Raji (cell line): ENCODE measurements at regions not wholly inside any gene's neighbourhood (a gene's known extent, or its start where the extent isn't known, plus 50 kb on each side); places are given as distances from the start of the nearest gene placed in this dataset.

ENCODE experiments used
- POLR2A ChIP-seq: IDR thresholded peaks from 2 replicates; pipeline ENCODE4 v1.6.1; 2011; ENCODE audit warnings: low read depth, low read length, control low read depth; ENCODE audit not compliant: insufficient read depth

DNA sequence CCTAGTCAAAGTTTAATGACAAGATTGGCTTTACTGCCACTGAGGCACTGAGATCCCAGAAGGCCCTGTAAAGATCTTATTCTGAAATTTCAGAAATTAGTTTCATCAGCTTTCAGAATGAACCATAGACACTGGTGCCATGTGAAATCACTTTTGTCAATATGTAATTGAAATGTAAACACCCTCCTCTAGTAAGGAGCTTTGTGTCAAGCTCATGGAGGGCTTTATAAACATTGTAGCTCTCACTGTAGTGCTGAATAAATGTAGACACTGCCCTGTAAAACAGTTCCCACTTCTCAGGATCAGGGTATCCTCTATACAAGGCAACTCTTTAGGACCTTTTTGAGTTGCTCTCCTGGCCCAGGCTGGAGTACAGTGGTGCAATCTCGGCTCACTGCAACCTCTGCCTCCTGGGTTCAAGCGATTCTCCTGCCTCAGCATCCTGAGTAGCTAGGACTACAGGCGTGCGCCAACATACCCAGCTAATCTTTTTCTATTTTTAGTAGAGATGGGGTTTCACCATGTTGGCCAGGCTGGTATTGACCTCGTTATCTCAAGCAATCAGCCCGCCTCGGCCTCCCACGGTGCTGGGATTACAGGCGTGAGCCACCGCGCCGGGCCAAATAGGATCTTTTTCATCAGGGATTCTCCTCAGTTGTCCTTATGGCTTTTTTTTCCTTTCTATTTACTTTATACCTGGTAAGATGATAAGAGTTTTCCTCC is 1823.9 kb upstream of the CDH9 start:
- no peak for TF ChIP-seq POLR2A

DNA sequence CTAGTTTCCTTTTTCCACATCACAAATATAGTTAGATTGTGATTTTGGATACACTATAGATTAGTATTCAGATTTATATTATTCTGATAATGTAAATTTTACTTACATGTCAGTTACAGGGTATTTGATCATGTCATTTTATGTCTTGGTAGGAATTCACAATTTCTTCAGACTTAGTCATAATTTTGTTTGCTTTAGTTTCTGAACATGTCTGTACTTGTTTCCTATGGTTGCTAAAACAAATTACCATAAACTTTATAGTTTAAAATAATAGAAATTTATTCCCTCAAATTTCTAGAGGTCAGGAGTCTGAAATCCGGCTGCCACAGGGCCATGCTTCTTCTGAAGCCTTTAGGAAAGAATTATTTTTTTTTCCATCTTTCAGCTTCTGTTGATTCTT is 1817.2 kb upstream of the CDH9 start:
- no peak for TF ChIP-seq POLR2A

DNA sequence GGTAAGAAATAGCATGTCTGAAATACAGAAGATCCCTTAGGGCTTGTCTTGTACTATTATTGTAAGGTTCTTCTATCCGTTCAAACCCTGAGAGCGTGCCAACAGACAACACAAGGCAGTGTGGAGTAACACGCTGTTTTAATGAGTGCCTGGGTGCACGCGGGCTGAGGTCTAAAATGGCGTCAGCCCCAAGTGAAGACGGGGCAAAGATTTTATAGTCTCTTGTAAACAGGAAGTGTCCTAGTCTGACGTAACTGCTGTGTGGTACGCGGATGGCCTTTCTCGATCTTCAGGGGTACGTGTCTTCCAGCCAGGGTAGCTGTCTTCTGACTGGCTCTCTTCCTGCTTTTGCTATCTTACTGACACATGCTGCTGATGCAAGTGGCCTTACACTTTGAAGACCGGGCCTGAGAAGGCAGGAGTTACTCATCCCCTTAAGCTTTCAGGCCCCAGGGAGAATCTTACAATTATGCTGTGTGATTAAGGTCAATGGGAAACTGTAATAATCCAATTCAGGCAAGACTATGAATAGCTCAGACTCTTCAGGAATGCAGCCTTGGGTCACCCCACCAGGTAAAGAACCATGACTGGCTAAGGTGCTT is 1812.0 kb upstream of the CDH9 start:
- no peak for TF ChIP-seq POLR2A

DNA sequence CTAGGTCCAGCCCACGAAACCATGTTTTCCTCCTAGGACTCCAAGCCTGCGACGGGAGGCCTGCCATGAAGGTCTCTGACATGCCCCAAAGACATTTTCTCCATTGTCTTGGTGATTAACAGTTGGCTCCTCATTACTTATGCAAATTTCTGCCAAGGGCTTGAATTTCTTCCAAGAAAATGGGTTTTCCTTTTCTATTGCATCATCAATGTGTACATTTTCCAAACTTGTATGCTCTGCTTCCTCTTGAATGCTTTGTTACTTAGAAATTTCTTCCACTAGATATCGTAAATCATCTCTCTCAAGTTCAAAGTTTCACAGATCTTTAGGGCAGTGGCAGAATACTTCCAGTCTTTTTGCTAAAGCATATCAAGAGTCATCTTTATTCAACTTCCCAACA is 1792.7 kb upstream of the CDH9 start:
- TF ChIP-seq POLR2A, result no peak

DNA sequence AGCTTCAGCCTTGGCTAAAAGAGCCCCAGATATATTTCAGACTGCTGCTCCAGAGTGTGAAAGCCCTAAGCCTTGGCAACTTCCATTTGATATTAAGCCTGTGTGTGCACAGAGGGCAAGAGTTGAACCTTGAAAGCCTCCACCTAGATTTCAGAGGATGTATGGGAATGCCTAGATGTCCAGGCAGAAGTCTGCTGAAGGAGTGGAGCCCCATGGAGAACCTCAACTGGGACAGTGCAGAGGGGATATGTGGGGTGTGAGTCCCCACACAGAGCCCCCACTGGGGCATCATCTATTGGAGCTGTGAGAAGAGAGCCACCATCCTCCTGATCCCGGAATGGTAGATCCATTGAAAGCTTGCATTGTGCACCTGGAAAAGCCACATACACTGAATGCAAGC is 1784.8 kb upstream of the CDH9 start:
- no peak for TF ChIP-seq POLR2A

DNA sequence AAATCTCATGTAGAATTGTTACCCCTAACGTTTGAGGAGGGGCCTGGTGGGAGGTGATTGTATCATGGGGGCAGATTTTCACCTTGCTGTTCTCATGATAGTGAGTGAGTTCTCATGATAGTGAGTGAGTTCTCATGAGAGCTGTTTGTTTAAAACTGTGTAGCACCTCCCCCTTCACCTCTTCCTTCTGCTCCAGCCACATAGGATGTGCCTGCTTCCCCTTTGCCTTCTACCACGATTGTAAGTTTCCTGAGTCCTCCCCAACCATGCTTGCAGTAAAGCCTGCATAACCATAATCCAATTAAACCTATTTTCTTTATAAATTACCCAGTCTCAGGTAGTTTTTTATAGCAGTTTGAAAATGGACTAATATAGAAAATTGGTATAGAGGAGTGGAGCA is 1783.7 kb upstream of the CDH9 start:
- no peak for TF ChIP-seq POLR2A

DNA sequence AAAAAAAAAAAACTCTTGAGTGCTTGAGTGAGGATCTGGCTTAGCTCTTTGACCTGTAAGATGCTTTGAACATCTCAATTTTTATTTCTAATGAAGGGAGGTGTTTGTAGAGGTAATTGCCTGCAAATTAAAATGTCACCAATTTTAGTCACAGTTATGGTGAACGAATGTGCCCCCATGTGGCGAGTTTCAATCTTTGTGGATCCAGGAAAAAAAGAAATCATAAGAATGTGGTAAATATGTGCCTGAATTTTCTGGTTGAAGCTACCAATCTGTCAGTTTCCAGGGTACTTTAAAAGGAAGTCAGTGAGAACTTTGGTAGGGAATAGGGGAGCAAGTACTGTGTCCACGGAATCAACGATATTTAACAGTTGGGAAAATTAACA is 1772.4 kb upstream of the CDH9 start:
- TF ChIP-seq POLR2A, result no peak

DNA sequence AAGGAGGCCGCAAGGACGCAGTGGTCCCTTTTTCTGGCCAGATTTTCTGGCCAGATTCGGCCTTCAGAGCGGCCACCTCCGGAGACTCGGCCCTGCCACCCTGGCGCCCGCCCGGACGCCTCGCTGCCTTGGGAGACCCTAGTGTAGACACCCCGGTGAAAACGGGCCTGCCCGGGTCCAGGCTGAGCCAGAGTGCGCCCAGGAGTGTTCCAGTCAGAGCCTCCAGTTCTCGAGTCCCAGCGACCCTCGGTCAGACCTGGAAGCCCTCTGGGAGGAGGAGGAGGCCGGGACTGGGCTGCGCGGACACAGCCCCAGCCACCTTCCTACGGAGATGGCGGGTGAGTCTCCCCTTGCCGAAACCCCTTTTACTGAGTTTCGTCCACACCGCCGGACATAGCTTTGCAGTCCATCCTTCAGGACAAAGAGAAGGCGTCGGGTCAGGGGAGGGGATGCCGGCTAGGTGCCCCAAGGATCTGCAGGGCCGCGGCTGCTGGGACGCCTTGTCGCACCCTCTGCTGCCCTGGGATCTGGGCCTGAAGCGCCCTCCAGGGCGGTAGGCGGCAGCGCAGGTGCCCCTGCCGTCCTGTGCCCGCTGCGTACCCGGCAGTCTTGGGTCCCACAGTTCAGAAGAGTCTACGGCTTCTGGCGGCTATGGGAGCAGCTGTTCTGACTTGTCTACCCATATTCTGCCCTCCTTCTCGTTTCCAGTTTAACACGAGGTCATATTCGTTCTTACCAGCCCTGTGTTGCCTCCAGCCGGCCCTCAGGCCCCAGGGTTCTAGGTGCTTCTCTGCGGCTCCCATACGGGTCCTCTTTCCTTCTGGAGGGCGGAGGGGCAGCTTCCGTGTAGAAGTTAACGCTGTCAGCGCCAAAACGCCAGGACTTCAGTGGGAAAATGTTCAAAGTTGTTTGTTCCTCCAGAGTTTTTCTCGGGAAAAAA is 1771.7 kb upstream of the CDH9 start:
- TF ChIP-seq POLR2A, result no peak

DNA sequence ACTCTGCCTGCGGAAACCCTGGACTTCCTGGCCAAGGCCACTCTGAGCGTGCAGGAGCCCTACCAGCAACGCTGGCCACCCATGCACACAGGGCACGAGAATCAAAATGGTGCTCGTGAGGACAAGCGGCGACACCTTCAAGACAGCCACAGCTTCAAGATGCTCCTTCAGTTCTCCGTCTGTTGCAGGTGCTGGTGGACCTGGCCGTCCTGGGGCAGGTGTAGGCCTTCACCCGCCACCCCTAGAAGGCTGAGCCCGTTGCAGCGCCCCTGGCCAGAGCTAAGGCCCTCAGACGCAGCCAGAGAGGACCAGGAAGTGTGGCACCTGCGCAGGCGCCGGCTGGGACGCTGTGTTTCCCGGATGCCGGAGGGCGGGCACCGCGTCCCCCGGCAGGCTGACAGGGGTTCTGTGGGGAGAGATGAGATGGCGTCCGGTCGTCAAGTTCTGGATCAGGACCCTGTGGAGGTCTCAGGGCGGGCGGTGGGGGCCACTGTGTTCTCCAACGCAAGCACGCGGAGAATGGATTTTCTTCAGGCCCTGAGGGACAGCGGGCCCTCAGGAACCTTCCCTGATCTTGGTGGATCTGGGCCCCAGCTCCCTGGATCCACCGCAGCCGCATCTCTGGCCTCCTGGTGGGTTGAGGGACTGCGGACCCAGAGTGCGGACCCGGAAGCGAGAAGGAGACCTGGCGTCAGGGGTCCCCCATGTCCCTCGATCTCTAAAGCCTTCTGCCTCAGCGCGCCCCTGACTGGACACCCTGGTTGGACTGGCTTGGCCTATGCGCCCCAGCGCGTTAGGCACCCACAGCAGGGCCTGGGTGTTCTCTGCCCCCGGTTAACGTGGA is 1770.8 kb upstream of the CDH9 start:
- no peak for TF ChIP-seq POLR2A

DNA sequence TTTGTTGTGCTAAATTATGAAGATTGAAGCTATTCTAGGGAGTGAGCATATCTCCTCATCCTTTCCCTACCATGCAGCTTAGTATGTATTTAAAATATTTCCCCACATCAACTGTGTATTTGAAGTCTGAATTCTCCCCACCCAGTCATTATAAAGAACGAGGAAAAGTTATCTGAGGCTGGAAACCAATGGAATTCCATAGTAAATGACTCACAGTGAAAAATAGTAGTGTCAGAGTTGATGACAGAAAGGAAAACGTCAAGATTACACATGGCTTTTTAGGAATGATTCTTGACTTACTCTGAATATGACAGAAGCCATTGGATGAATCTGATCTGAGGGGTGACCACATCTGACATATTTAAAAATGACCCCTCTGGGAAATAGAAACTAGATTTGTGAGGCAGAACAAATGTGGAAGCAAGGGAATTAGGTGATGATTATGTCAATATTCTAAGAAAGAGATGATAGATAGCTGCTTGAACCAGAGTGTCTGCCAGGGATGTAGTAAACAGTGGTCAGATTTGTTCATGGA is 1768.9 kb upstream of the CDH9 start:
- no peak for TF ChIP-seq POLR2A

DNA sequence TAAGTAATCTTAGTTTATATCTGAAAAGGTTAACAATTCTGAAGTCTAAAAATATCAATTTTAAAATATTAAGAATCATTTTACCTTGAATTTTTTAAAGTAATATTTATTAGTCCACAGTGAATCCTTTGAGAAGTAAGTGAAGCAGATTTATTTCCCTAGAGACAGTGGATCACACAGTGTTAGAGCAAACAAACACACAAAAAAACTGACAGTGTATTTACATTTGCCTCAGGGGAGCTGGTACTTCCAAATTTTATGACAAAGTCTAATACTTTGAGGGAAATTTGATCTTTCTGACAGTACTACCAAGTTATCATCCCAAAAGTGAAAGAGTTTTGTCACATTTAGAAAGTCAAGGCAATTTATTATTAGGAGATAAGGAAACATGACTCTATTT is 1750.6 kb upstream of the CDH9 start:
- TF ChIP-seq POLR2A, result no peak

DNA sequence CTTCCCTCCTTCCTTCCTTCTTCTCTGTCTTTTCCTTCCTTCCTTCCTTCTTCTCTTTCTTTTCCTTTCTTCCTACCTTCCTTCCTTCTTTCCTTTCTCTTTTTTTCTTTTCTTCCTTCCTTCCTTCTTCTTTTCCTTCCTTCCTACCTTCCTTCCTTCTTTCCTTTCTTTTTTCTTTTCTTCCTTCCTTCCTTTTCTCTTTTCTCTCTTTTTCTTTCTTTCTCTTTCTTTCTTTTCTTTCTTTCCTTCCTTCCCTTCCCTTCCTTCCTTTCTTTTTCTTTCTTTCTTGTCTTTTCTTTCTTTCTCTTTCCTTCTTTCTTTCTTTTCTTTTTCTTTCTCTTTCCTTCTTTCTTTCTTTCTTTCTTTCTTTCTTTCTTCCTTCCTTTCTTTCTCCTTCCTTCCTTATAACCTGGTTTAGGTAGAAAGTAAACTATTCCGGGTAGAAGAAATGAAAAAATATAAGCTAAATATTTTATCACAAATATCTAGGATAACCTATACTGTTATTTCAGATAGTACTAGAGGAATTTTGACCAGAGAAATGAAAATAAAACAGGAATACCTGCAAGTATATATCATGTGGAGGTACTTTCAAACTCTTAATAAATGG is 1741.8 kb upstream of the CDH9 start:
- TF ChIP-seq POLR2A, result no peak

DNA sequence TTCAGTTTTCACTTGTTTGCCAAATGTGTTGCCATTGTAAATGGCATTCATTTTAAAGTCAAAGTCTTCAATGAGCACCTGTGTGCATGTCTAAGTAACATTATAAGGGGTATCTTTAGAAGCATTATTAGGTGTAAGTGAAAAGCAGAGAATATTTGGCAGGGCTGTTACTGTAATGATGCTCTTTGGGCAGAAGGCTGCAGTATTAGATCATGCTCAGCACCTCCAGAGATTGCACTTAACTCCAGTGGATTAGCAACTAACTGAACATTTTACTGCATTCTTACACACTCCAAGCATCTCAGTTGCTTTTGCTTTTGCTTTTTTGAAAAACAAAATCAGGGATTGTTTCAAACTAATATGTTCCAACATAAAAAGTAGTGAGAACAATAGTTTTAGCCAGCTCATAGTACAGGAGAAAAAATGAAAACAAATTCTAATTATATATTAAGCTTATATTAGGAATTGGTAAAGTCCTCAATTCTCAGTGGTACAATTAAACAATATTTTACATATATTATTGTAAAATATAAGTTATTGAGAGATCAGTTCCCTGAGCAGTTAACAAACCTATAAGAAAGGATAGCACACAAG is 1740.9 kb upstream of the CDH9 start:
- TF ChIP-seq POLR2A, result no peak

DNA sequence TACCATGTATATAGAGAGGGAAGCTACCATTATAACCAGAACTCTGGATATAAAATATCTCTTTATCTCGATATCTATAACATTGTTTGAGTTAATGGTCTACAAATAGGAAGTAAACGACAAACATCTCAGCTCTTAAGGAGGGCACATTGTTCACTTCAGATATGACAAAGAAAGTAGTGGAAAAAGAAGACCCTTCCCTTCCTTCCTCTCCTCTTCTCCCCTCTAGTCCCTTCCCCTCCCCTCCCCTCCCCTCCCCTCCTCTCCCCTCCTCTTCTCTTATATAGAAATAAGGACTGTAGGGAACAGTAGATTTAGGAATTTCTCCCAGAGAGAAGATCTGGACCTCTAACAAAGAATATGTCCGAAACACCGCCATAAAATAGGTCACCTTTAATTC is 1731.9 kb upstream of the CDH9 start:
- TF ChIP-seq POLR2A, result no peak

DNA sequence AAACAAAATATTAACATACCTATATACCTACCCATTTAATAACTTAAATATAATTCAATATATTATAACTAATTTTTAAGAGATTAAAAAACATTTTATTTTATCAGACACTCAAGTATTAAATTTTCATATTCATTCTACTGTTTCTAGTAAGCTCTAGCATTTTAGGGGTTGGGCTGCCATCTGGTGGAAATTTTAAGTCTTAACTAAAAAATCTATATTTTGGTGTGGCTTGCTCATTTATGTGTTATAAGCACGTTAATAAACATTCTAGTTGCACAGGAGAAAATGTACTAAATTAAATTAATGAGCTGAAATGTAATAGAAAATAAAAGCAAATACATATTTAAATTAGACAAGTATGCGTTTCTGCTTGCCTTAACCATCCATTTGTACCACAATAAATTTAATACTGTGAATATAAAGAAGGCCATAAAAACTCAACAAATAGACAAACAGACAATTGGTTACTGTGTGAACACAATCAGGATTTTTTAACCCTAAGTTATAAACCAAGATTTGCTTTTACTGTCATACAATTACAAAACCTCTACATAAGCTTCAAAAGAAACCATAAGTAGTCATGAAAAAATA is 1728.3 kb upstream of the CDH9 start:
- no peak for TF ChIP-seq POLR2A
